ENCODE measurements at regions not wholly inside any gene's neighbourhood (a gene's known extent, or its start where the extent isn't known, plus 50 kb on each side); places are given as distances from the start of the nearest gene placed in this dataset.

DNA sequence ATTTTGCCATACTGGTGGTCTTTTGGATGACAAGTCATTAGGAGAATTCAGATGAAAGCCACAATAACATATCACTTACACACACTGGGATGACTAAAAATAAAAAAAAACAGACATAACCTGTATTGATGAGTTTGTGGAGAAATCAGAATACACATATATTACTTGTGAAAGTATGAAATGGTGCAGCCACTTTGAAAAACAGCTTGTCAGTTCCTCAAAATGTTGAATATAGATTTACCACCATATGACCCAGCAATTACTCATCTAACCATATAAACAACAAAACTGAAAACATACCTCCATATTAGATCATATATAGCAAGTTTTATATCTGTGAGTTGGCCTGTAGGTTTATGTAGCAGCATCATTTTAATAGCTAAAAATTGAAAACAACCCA lies 608.7 kb downstream of the TLL1 start:
- no peak overlapping the region for H3K27ac ChIP-seq
- H3K4me3 ChIP-seq = no peak overlapping the region
- no peaks in the 10 kb centered on the region for H3K36me3 ChIP-seq
- TF ChIP-seq, protein P1, sequence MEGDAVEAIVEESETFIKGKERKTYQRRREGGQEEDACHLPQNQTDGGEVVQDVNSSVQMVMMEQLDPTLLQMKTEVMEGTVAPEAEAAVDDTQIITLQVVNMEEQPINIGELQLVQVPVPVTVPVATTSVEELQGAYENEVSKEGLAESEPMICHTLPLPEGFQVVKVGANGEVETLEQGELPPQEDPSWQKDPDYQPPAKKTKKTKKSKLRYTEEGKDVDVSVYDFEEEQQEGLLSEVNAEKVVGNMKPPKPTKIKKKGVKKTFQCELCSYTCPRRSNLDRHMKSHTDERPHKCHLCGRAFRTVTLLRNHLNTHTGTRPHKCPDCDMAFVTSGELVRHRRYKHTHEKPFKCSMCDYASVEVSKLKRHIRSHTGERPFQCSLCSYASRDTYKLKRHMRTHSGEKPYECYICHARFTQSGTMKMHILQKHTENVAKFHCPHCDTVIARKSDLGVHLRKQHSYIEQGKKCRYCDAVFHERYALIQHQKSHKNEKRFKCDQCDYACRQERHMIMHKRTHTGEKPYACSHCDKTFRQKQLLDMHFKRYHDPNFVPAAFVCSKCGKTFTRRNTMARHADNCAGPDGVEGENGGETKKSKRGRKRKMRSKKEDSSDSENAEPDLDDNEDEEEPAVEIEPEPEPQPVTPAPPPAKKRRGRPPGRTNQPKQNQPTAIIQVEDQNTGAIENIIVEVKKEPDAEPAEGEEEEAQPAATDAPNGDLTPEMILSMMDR (IDR thresholded peaks at IDR 0.05) = no peak
- H3K9me3 ChIP-seq = no peaks in the 10 kb centered on the region
- intact Hi-C loops (cut with DNase I) = no loop called here
- H3K4me1 ChIP-seq = no peaks in the 10 kb centered on the region
- H3K27me3 ChIP-seq = no peaks in the 10 kb centered on the region
- DNase-seq (ENCODE audit: low spot score in 2 of 2) = no peak

DNA sequence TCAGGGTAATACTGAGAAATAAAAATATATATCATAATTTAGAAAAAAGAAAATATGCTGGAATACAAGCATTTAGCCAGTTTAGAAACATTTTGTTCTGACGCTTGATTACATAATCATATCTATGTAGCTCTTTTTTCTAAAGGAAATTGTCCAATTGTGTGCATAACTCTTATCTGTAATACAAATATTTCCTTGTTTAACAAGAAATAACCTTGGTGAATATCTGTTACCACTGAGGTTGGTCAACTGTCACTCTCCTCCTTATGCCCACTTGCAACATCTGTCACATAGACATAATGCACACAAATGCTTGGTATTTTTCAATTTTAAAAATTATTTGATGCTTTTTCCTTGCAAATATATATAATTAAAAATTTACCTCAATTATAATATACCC lies 609.7 kb downstream of the TLL1 start:
- no peaks in the 10 kb centered on the region for H3K27me3 ChIP-seq
- no peak for DNase-seq (ENCODE audit: low spot score in 2 of 2)
- intact Hi-C loops (cut with DNase I) = no loop called here
- H3K4me1 ChIP-seq = no peaks in the 10 kb centered on the region
- H3K4me3 ChIP-seq = no peak overlapping the region
- H3K27ac ChIP-seq = no peak overlapping the region
- TF ChIP-seq, protein P1 (IDR thresholded peaks at IDR 0.05) = no peak
- no peaks in the 10 kb centered on the region for H3K9me3 ChIP-seq
- H3K36me3 ChIP-seq = no peaks in the 10 kb centered on the region

DNA sequence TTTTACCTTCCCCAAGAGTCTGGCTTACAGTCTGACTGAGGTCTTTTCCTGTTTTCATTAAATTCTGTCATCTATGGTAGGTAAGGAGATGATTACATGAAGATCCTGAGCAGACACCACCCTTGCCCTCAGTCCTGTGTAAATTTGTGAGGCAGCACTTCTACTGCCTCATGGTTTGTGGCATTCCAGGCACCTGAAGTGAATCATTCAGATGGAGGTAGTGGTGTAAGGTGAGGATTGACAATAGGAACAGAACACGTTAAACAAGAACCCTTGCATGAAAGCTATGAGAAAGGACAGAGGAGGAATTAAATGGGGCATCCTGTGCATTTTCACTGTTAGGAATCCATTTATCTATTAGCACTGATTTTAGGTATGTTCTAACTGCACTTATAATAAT lies 618.6 kb downstream of the TLL1 start:
- DNase-seq (ENCODE audit: low spot score in 2 of 2) = no peak
- no peak overlapping the region for H3K27ac ChIP-seq
- no peak overlapping the region for H3K4me3 ChIP-seq
- no peaks in the 10 kb centered on the region for H3K27me3 ChIP-seq
- intact Hi-C loops (cut with DNase I) = no loop called here
- H3K4me1 ChIP-seq = no peaks in the 10 kb centered on the region
- TF ChIP-seq, protein P1 (IDR thresholded peaks at IDR 0.05) = no peak
- H3K36me3 ChIP-seq = no peaks in the 10 kb centered on the region
- H3K9me3 ChIP-seq = no peaks in the 10 kb centered on the region

DNA sequence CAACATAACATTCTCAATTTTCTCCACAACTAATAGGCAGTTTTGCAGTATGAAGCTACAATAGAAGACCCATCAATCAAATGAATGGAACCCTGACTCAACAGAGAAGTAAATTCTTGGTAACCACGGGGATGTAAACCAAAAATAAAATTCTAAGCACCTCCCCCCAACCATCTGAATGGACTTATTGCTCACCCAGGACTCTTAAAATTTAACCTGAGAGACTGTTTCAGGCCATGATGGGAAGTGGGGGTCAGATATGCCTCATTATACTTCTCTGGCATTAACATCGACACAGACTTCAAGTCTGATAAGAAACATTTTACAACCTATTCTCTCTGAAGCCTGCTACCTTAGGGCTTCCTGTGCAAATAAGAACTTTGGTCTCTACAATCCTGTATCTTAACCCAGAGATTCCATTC lies 620.9 kb downstream of the TLL1 start:
- no peaks in the 10 kb centered on the region for H3K27me3 ChIP-seq
- H3K27ac ChIP-seq = no peak overlapping the region
- H3K4me1 ChIP-seq = no peaks in the 10 kb centered on the region
- no peak for DNase-seq (ENCODE audit: low spot score in 2 of 2)
- intact Hi-C loops (cut with DNase I) = no loop called here
- H3K36me3 ChIP-seq = no peaks in the 10 kb centered on the region
- no peak overlapping the region for H3K4me3 ChIP-seq
- no peaks in the 10 kb centered on the region for H3K9me3 ChIP-seq
- TF ChIP-seq, protein P1 (IDR thresholded peaks at IDR 0.05) = no peak

DNA sequence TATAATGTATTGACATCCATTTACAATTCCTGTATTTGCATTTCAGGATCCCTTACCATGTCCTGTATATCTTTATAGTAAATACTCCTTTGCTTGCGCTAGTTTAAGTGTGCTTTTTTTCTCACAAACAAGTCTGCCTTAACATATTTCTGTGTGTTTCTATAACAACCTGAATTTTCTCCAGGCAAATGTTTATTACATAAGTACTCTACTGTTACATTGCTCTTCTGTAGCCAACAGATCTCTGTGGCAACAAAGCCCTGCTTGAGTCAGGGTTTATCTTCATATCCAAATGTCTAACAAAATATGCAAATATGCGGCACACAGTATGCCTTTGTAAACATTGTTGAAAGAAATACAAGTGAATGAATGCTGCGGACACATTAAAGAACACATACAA lies 625.5 kb downstream of the TLL1 start:
- intact Hi-C loops (cut with DNase I) = no loop called here
- no peak for DNase-seq (ENCODE audit: low spot score in 2 of 2)
- Histone ChIP-seq H3K4me1 (no peaks in the 10 kb centered on the region), H3K9me3 (no peaks in the 10 kb centered on the region), H3K27me3 (no peaks in the 10 kb centered on the region), H3K27ac (no peak overlapping the region), H3K4me3 (no peak overlapping the region), H3K36me3 (no peaks in the 10 kb centered on the region)
- TF ChIP-seq, protein P1 (IDR thresholded peaks at IDR 0.05) = no peak

DNA sequence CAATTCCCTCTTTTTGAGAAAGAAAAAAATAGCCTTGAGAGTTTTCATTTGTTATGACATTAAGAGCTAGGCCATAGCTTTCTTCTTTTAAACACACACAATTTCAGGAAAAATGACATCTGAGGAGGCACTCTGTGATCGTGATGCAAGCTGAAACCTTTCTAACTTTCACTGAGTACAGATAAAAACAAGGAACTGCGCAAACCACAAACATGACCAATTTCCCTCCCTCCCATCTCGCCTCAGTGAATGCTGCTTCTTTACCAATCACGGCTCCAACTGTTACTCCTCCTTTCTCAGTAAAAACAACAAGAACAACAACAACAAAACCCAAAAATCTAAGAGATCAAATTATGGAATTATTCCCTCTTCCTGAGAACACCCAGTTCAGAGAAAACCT lies 626.8 kb downstream of the TLL1 start:
- TF ChIP-seq, protein P1 (IDR thresholded peaks at IDR 0.05) = no peak
- Histone ChIP-seq H3K27ac (no peak overlapping the region), H3K9me3 (no peaks in the 10 kb centered on the region), H3K4me3 (no peak overlapping the region), H3K4me1 (no peaks in the 10 kb centered on the region), H3K36me3 (no peaks in the 10 kb centered on the region), H3K27me3 (no peaks in the 10 kb centered on the region)
- intact Hi-C loops (cut with DNase I) = no loop called here
- DNase-seq (ENCODE audit: low spot score in 2 of 2) = no peak

All from ascending aorta (tissue), 2 donors.